Thyroid gland (tissue), 4 donors: ENCODE measurements at regions not wholly inside any gene's neighbourhood (a gene's known extent, or its start where the extent isn't known, plus 50 kb on each side); places are given as distances from the start of the nearest gene placed in this dataset.

Experiments
- POLR2A ChIP-seq, 2 donors: fragments of 450-650 bp; IDR thresholded peaks; one replicate each; pipeline ENCODE4 v1.6.1; 2017; ENCODE audit warnings: antibody characterized with exemption in 2 of 2, mild to moderate bottlenecking in 2 of 2, moderate library complexity in 1 of 2
- TF ChIP-seq, protein P1 (sequence below), 6 experiments: fragments of 200-600 bp in 3 of 6; fragments of 450-650 bp in 3 of 6; sonication (generic) in 3 of 6; IDR thresholded peaks; one replicate each; pipeline ENCODE4 v1.5.1; 2016 to 2019; ENCODE audit warnings: antibody characterized with exemption in 6 of 6, mild to moderate bottlenecking in 2 of 6, inconsistent platforms in 1 of 6, moderate library complexity in 1 of 6

- no peak for TF ChIP-seq POLR2A (IDR thresholded peaks at IDR 0.05)
- TF ChIP-seq, protein P1, sequence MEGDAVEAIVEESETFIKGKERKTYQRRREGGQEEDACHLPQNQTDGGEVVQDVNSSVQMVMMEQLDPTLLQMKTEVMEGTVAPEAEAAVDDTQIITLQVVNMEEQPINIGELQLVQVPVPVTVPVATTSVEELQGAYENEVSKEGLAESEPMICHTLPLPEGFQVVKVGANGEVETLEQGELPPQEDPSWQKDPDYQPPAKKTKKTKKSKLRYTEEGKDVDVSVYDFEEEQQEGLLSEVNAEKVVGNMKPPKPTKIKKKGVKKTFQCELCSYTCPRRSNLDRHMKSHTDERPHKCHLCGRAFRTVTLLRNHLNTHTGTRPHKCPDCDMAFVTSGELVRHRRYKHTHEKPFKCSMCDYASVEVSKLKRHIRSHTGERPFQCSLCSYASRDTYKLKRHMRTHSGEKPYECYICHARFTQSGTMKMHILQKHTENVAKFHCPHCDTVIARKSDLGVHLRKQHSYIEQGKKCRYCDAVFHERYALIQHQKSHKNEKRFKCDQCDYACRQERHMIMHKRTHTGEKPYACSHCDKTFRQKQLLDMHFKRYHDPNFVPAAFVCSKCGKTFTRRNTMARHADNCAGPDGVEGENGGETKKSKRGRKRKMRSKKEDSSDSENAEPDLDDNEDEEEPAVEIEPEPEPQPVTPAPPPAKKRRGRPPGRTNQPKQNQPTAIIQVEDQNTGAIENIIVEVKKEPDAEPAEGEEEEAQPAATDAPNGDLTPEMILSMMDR (IDR thresholded peaks at IDR 0.05) = peak in 3 of 6 experiments; percentile 28 to 40 (median 39)
Measured at GRCh38 chrX:95076449-95076848, 1402.4 kb downstream of the FAM133A start.
